Uterus (tissue), 2 donors: ENCODE measurements at regions not wholly inside any gene's neighbourhood (a gene's known extent, or its start where the extent isn't known, plus 50 kb on each side); places are given as distances from the start of the nearest gene placed in this dataset.

ENCODE experiments used
- CTCF ChIP-seq, 4 experiments: fragments of 200-600 bp in 2 of 4; fragments of 450-650 bp in 2 of 4; sonication (generic) in 2 of 4; IDR thresholded peaks; one replicate each; pipeline ENCODE4 v1.5.1; 2016 to 2019; ENCODE audit warnings: antibody characterized with exemption in 4 of 4, mild to moderate bottlenecking in 2 of 4, moderate library complexity in 1 of 4
- POLR2A ChIP-seq, 2 donors: fragments of 450-650 bp; IDR thresholded peaks; one replicate each; pipeline ENCODE4 v1.6.1; 2016; ENCODE audit warnings: antibody characterized with exemption in 2 of 2, mild to moderate bottlenecking in 1 of 2, moderate library complexity in 1 of 2

GRCh38 chr2:71846072-71846471 lies 301.6 kb downstream of the CYP26B1 start:
- no peak for TF ChIP-seq CTCF (IDR thresholded peaks at IDR 0.05)
- TF ChIP-seq POLR2A (IDR thresholded peaks at IDR 0.05) = no peak
